NK-92 treated with Interleukin-12 subunit alpha and Interleukin-12 subunit beta, amount 100 ng/mL, for 24 hours (cell line): ENCODE measurements at regions not wholly inside any gene's neighbourhood (a gene's known extent, or its start where the extent isn't known, plus 50 kb on each side); places are given as distances from the start of the nearest gene placed in this dataset.

Source experiments
- DNase-seq: peaks from one replicate; lab custom pipeline; 2025; lab: John Stamatoyannopoulos, UW

GRCh38 chr13:78012046-78012445 is 93.4 kb upstream of the EDNRB start:
- DNase-seq, result no peak

- DNase-seq, result no peak
These were observed 86.2 kb upstream of the EDNRB start for GRCh38 chr13:78004821-78005220.

- DNase-seq, result no peak
These were observed 81.1 kb upstream of the EDNRB start for GRCh38 chr13:77999746-78000145.

GRCh38 chr13:77994166-77994565 is 75.5 kb upstream of the EDNRB start:
- DNase-seq, result no peak

- no peak for DNase-seq
These were observed 72.4 kb upstream of the EDNRB start for GRCh38 chr13:77991003-77991402.

- DNase-seq, result no peak
These were observed 70.7 kb upstream of the EDNRB start for GRCh38 chr13:77989281-77989680.

GRCh38 chr13:77988355-77988754 is 69.7 kb upstream of the EDNRB start:
- no peak for DNase-seq

- no peak for DNase-seq
These were observed 68.1 kb upstream of the EDNRB start for GRCh38 chr13:77986713-77987112.

GRCh38 chr13:77985866-77986636 is 67.4 kb upstream of the EDNRB start:
- DNase-seq, result no peak

GRCh38 chr13:77981281-77981881 is 62.8 kb upstream of the EDNRB start:
- no peak for DNase-seq

GRCh38 chr13:77980592-77980991 is 62.0 kb upstream of the EDNRB start:
- no peak for DNase-seq

- DNase-seq, result no peak
These were observed 61.2 kb upstream of the EDNRB start for GRCh38 chr13:77979721-77980385.

GRCh38 chr13:77975358-77976042 is 56.9 kb upstream of the EDNRB start:
- no peak for DNase-seq

- no peak for DNase-seq
These were observed 50.7 kb upstream of the EDNRB start for GRCh38 chr13:77969299-77969698.
